Endothelial cell (in vitro differentiated cells): ENCODE measurements at regions not wholly inside any gene's neighbourhood (a gene's known extent, or its start where the extent isn't known, plus 50 kb on each side); places are given as distances from the start of the nearest gene placed in this dataset.

Experiments
- DNase-seq: peaks from one replicate; pipeline ENCODE4 v3.0.0; 2021; ENCODE audit warnings: low spot score
- H3K27ac Mint-ChIP-seq: one replicate; pipeline ENCODE4 v1.8.0; 2021; ENCODE audit warnings: mixed read lengths, inconsistent platforms; ENCODE audit not compliant: unreplicated experiment
- H3K27me3 Mint-ChIP-seq: one replicate; pipeline ENCODE4 v1.8.0; 2021; ENCODE audit warnings: mild to moderate bottlenecking, moderate library complexity, mixed read lengths, inconsistent platforms; ENCODE audit not compliant: unreplicated experiment
- H3K36me3 Mint-ChIP-seq: one replicate; pipeline ENCODE4 v1.8.0; 2021; ENCODE audit warnings: mild to moderate bottlenecking, low read depth, mixed read lengths, inconsistent platforms; ENCODE audit not compliant: unreplicated experiment
- H3K4me1 Mint-ChIP-seq: one replicate; pipeline ENCODE4 v1.8.0; 2021; ENCODE audit warnings: mild to moderate bottlenecking, mixed read lengths, inconsistent platforms; ENCODE audit not compliant: unreplicated experiment
- H3K4me3 Mint-ChIP-seq: one replicate; pipeline ENCODE4 v1.8.0; 2021; ENCODE audit warnings: mild to moderate bottlenecking, mixed read lengths, inconsistent platforms; ENCODE audit not compliant: unreplicated experiment
- H3K9me3 Mint-ChIP-seq: one replicate; pipeline ENCODE4 v1.8.0; 2021; ENCODE audit warnings: mixed read lengths, inconsistent platforms; ENCODE audit not compliant: unreplicated experiment
- TF ChIP-seq, protein P1 (sequence below): fragments of 200-600 bp; sonication (generic); IDR thresholded peaks from one replicate; pipeline ENCODE4 v1.5.0; 2021; ENCODE audit warnings: antibody characterized with exemption; ENCODE audit not compliant: unreplicated experiment

- no peak for DNase-seq
- Mint-ChIP-seq H3K4me1 (no peaks in the 10 kb centered on the region), H3K4me3 (no peak overlapping the region), H3K9me3 (no peaks in the 10 kb centered on the region), H3K27me3 (no peaks in the 10 kb centered on the region), H3K36me3 (no peaks in the 10 kb centered on the region), H3K27ac (no peak overlapping the region)
- TF ChIP-seq, protein P1, sequence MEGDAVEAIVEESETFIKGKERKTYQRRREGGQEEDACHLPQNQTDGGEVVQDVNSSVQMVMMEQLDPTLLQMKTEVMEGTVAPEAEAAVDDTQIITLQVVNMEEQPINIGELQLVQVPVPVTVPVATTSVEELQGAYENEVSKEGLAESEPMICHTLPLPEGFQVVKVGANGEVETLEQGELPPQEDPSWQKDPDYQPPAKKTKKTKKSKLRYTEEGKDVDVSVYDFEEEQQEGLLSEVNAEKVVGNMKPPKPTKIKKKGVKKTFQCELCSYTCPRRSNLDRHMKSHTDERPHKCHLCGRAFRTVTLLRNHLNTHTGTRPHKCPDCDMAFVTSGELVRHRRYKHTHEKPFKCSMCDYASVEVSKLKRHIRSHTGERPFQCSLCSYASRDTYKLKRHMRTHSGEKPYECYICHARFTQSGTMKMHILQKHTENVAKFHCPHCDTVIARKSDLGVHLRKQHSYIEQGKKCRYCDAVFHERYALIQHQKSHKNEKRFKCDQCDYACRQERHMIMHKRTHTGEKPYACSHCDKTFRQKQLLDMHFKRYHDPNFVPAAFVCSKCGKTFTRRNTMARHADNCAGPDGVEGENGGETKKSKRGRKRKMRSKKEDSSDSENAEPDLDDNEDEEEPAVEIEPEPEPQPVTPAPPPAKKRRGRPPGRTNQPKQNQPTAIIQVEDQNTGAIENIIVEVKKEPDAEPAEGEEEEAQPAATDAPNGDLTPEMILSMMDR: no peak
These were observed 811.9 kb upstream of the RGS18 start for GRCh38 chr1:191346381-191346780.

- TF ChIP-seq, protein P1: no peak
- no peak overlapping the region for H3K27ac Mint-ChIP-seq
- no peaks in the 10 kb centered on the region for H3K4me1 Mint-ChIP-seq
- no peak for DNase-seq
- no peak overlapping the region for H3K4me3 Mint-ChIP-seq
- no peaks in the 10 kb centered on the region for H3K9me3 Mint-ChIP-seq
- H3K27me3 Mint-ChIP-seq: no peaks in the 10 kb centered on the region
- no peaks in the 10 kb centered on the region for H3K36me3 Mint-ChIP-seq
These were observed 809.9 kb upstream of the RGS18 start for GRCh38 chr1:191348328-191348727.

- DNase-seq: no peak
- no peak overlapping the region for H3K4me3 Mint-ChIP-seq
These were observed 807.3 kb upstream of the RGS18 start for GRCh38 chr1:191350938-191351337.

GRCh38 chr1:191358724-191359123 is 799.5 kb upstream of the RGS18 start:
- H3K27ac Mint-ChIP-seq: no peak overlapping the region
- H3K36me3 Mint-ChIP-seq: no peaks in the 10 kb centered on the region
- no peak for DNase-seq
- TF ChIP-seq, protein P1: no peak
- H3K27me3 Mint-ChIP-seq: no peaks in the 10 kb centered on the region
- no peak overlapping the region for H3K4me3 Mint-ChIP-seq
- no peaks in the 10 kb centered on the region for H3K4me1 Mint-ChIP-seq
- H3K9me3 Mint-ChIP-seq: no peaks in the 10 kb centered on the region

More at GRCh38 chr1:191350938-191351337, 807.3 kb upstream of the RGS18 start:
- no peaks in the 10 kb centered on the region for H3K27me3 Mint-ChIP-seq
- H3K4me1 Mint-ChIP-seq: no peaks in the 10 kb centered on the region
- TF ChIP-seq, protein P1: no peak
- no peak overlapping the region for H3K27ac Mint-ChIP-seq
- no peaks in the 10 kb centered on the region for H3K9me3 Mint-ChIP-seq
- no peaks in the 10 kb centered on the region for H3K36me3 Mint-ChIP-seq

- Mint-ChIP-seq H3K36me3 (no peaks in the 10 kb centered on the region), H3K4me1 (no peaks in the 10 kb centered on the region), H3K9me3 (peaks cover 4% of the 10 kb centered on the region), H3K4me3 (no peak overlapping the region), H3K27me3 (no peaks in the 10 kb centered on the region), H3K27ac (no peak overlapping the region)
- no peak for DNase-seq
- TF ChIP-seq, protein P1: no peak
These were observed 791.6 kb upstream of the RGS18 start for GRCh38 chr1:191366686-191367085.
